ENCODE measurements at regions not wholly inside any gene's neighbourhood (a gene's known extent, or its start where the extent isn't known, plus 50 kb on each side); places are given as distances from the start of the nearest gene placed in this dataset.

GRCh38 chrX:149284616-149285015, 220.5 kb downstream of the IDS start:
- no peak for TF ChIP-seq POLR2A (IDR thresholded peaks at IDR 0.05)
- TF ChIP-seq, protein P1, sequence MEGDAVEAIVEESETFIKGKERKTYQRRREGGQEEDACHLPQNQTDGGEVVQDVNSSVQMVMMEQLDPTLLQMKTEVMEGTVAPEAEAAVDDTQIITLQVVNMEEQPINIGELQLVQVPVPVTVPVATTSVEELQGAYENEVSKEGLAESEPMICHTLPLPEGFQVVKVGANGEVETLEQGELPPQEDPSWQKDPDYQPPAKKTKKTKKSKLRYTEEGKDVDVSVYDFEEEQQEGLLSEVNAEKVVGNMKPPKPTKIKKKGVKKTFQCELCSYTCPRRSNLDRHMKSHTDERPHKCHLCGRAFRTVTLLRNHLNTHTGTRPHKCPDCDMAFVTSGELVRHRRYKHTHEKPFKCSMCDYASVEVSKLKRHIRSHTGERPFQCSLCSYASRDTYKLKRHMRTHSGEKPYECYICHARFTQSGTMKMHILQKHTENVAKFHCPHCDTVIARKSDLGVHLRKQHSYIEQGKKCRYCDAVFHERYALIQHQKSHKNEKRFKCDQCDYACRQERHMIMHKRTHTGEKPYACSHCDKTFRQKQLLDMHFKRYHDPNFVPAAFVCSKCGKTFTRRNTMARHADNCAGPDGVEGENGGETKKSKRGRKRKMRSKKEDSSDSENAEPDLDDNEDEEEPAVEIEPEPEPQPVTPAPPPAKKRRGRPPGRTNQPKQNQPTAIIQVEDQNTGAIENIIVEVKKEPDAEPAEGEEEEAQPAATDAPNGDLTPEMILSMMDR (IDR thresholded peaks at IDR 0.05) = no peak

Measured in esophagus squamous epithelium (tissue), 4 donors.